ENCODE measurements at regions not wholly inside any gene's neighbourhood (a gene's known extent, or its start where the extent isn't known, plus 50 kb on each side); places are given as distances from the start of the nearest gene placed in this dataset.

- CTCF ChIA-PET: interaction anchor here (0.6 kb wide), 1 partner anchor 132 kb away, joined by 3 read pairs; no protein-coding TSS in a partner anchor
- POLR2A ChIA-PET: no interaction called here
Measured at GRCh38 chr18:56197241-56197859, 441.0 kb downstream of the TXNL1 start.

GRCh38 chr18:56196495-56197225 is 441.7 kb downstream of the TXNL1 start:
- no peak for DNase-seq (ENCODE audit: low read depth)

More at GRCh38 chr18:56197241-56197859, 441.0 kb downstream of the TXNL1 start:
- Histone ChIP-seq H3K36me3 (ENCODE audit: control insufficient read depth, insufficient read depth, low read length) (no peaks in the 10 kb centered on the region), H3K27me3 (ENCODE audit: control insufficient read depth, insufficient read depth, low read length) (no peaks in the 10 kb centered on the region), H3K4me3 (ENCODE audit: low read depth, low read length) (no peak overlapping the region)
- TF ChIP-seq, protein P1, sequence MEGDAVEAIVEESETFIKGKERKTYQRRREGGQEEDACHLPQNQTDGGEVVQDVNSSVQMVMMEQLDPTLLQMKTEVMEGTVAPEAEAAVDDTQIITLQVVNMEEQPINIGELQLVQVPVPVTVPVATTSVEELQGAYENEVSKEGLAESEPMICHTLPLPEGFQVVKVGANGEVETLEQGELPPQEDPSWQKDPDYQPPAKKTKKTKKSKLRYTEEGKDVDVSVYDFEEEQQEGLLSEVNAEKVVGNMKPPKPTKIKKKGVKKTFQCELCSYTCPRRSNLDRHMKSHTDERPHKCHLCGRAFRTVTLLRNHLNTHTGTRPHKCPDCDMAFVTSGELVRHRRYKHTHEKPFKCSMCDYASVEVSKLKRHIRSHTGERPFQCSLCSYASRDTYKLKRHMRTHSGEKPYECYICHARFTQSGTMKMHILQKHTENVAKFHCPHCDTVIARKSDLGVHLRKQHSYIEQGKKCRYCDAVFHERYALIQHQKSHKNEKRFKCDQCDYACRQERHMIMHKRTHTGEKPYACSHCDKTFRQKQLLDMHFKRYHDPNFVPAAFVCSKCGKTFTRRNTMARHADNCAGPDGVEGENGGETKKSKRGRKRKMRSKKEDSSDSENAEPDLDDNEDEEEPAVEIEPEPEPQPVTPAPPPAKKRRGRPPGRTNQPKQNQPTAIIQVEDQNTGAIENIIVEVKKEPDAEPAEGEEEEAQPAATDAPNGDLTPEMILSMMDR (IDR thresholded peaks at IDR 0.05; ENCODE audit: insufficient read depth, low read depth, low read length): no peak
- no peak for DNase-seq (ENCODE audit: low read depth)

GRCh38 chr18:56191334-56191733 is 447.1 kb downstream of the TXNL1 start:
- ChIA-PET POLR2A (no interaction called here), CTCF (interaction anchor here (1.0 kb wide), 1 partner anchor 9 kb away, joined by 3 read pairs; no protein-coding TSS in a partner anchor)
- TF ChIP-seq, protein P1 (IDR thresholded peaks at IDR 0.05; ENCODE audit: insufficient read depth, low read depth, low read length): no peak

More at GRCh38 chr18:56196495-56197225, 441.7 kb downstream of the TXNL1 start:
- CTCF ChIA-PET: interaction anchor here (0.6 kb wide), 1 partner anchor 132 kb away, joined by 3 read pairs; no protein-coding TSS in a partner anchor
- TF ChIP-seq, protein P1 (IDR thresholded peaks at IDR 0.05; ENCODE audit: insufficient read depth, low read depth, low read length): no peak
- H3K27me3 ChIP-seq (ENCODE audit: control insufficient read depth, insufficient read depth, low read length): no peaks in the 10 kb centered on the region
- no peak overlapping the region for H3K4me3 ChIP-seq (ENCODE audit: low read depth, low read length)
- no peaks in the 10 kb centered on the region for H3K36me3 ChIP-seq (ENCODE audit: control insufficient read depth, insufficient read depth, low read length)
- POLR2A ChIA-PET: no interaction called here

DNA sequence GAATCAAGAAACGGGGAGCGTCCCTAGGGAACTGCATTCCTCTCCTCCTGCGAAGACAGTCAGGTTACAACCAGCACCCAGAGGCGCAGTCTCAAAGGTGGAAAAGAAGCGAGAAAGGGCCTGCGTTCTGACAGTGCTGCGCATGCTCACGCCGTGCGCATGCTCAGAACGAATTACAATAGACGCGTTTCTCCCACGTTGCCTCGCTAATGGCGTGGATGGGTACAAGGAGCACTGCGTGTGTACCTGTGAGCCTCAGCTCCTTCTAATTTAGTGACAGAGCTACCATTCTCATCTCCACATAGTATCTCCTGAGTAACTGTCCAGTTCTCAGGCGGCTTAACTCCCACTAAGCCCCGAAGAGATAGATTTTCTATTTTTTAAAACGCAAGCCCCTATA is 448.8 kb downstream of the TXNL1 start:
- TF ChIP-seq, protein P1 (IDR thresholded peaks at IDR 0.05; ENCODE audit: insufficient read depth, low read depth, low read length): no peak
- H3K4me3 ChIP-seq (ENCODE audit: low read depth, low read length): no peak overlapping the region
- no peaks in the 10 kb centered on the region for H3K36me3 ChIP-seq (ENCODE audit: control insufficient read depth, insufficient read depth, low read length)
- POLR2A ChIA-PET: no interaction called here
- DNase-seq (ENCODE audit: low read depth): no peak
- no peaks in the 10 kb centered on the region for H3K27me3 ChIP-seq (ENCODE audit: control insufficient read depth, insufficient read depth, low read length)
- CTCF ChIA-PET: interaction anchor here (0.8 kb wide), 1 partner anchor 11 kb away, joined by 4 read pairs; no protein-coding TSS in a partner anchor

More at GRCh38 chr18:56191334-56191733, 447.1 kb downstream of the TXNL1 start:
- Histone ChIP-seq H3K27me3 (ENCODE audit: control insufficient read depth, insufficient read depth, low read length) (no peaks in the 10 kb centered on the region), H3K4me3 (ENCODE audit: low read depth, low read length) (no peak overlapping the region), H3K36me3 (ENCODE audit: control insufficient read depth, insufficient read depth, low read length) (no peaks in the 10 kb centered on the region)
- DNase-seq (ENCODE audit: low read depth): no peak
